ENCODE measurements at regions not wholly inside any gene's neighbourhood (a gene's known extent, or its start where the extent isn't known, plus 50 kb on each side); places are given as distances from the start of the nearest gene placed in this dataset.

GRCh38 chr17:79424471-79425185 is 186.2 kb downstream of the RBFOX3 start:
- Histone ChIP-seq H3K9me3 (no peaks in the 10 kb centered on the region), H3K27me3 (replicated peaks; ENCODE audit: insufficient read depth) (no peaks in the 10 kb centered on the region), H3K4me1 (ENCODE audit: control insufficient read depth in 1 of 2, low read depth in 2 of 2) (no peaks in the 10 kb centered on the region), H3K36me3 (no peaks in the 10 kb centered on the region), H3K27ac (no peak overlapping the region), H3K4me3 (no peak overlapping the region)
- no peak for DNase-seq (ENCODE audit: low spot score)
- ATAC-seq (ENCODE audit: insufficient number of reproducible peaks, low FRiP score, low read depth): no peak
- TF ChIP-seq CTCF (IDR thresholded peaks at IDR 0.05): no peak

- Histone ChIP-seq H3K9me3 (no peaks in the 10 kb centered on the region), H3K4me3 (no peak overlapping the region), H3K4me1 (ENCODE audit: control insufficient read depth in 1 of 2, low read depth in 2 of 2) (no peaks in the 10 kb centered on the region), H3K27ac (no peak overlapping the region), H3K27me3 (replicated peaks; ENCODE audit: insufficient read depth) (no peaks in the 10 kb centered on the region), H3K36me3 (no peaks in the 10 kb centered on the region)
- DNase-seq (ENCODE audit: low spot score): no peak
- ATAC-seq (ENCODE audit: insufficient number of reproducible peaks, low FRiP score, low read depth): no peak
- TF ChIP-seq CTCF (IDR thresholded peaks at IDR 0.05): no peak
These were observed 186.9 kb downstream of the RBFOX3 start for GRCh38 chr17:79423811-79424465.

- Histone ChIP-seq H3K9me3 (no peaks in the 10 kb centered on the region), H3K36me3 (no peaks in the 10 kb centered on the region), H3K27ac (no peak overlapping the region), H3K4me3 (no peak overlapping the region), H3K27me3 (replicated peaks; ENCODE audit: insufficient read depth) (no peaks in the 10 kb centered on the region), H3K4me1 (ENCODE audit: control insufficient read depth in 1 of 2, low read depth in 2 of 2) (no peaks in the 10 kb centered on the region)
- no peak for ATAC-seq (ENCODE audit: insufficient number of reproducible peaks, low FRiP score, low read depth)
- DNase-seq (ENCODE audit: low spot score): no peak
- no peak for TF ChIP-seq CTCF (IDR thresholded peaks at IDR 0.05)
These were observed 188.6 kb downstream of the RBFOX3 start for GRCh38 chr17:79422236-79422635.

GRCh38 chr17:79420318-79421243 is 190.3 kb downstream of the RBFOX3 start:
- DNase-seq (ENCODE audit: low spot score): no peak
- no peak overlapping the region for H3K27ac ChIP-seq
- no peaks in the 10 kb centered on the region for H3K4me1 ChIP-seq (ENCODE audit: control insufficient read depth in 1 of 2, low read depth in 2 of 2)
- no peak overlapping the region for H3K4me3 ChIP-seq
- no peak for TF ChIP-seq CTCF (IDR thresholded peaks at IDR 0.05)
- H3K36me3 ChIP-seq: no peaks in the 10 kb centered on the region
- no peaks in the 10 kb centered on the region for H3K27me3 ChIP-seq (replicated peaks; ENCODE audit: insufficient read depth)
- no peaks in the 10 kb centered on the region for H3K9me3 ChIP-seq
- ATAC-seq (ENCODE audit: insufficient number of reproducible peaks, low FRiP score, low read depth): no peak

- no peaks in the 10 kb centered on the region for H3K27me3 ChIP-seq (replicated peaks; ENCODE audit: insufficient read depth)
- H3K27ac ChIP-seq: no peak overlapping the region
- H3K9me3 ChIP-seq: no peaks in the 10 kb centered on the region
- H3K4me1 ChIP-seq (ENCODE audit: control insufficient read depth in 1 of 2, low read depth in 2 of 2): no peaks in the 10 kb centered on the region
- no peak for TF ChIP-seq CTCF (IDR thresholded peaks at IDR 0.05)
- no peak overlapping the region for H3K4me3 ChIP-seq
- DNase-seq (ENCODE audit: low spot score) (no peak), ATAC-seq (ENCODE audit: insufficient number of reproducible peaks, low FRiP score, low read depth) (no peak)
- no peaks in the 10 kb centered on the region for H3K36me3 ChIP-seq
These were observed 193.3 kb downstream of the RBFOX3 start for GRCh38 chr17:79417476-79417988.

Measured in thoracic aorta (tissue), 2 donors.